Stimulated activated CD4-positive, alpha-beta T cell treated with anti-CD3 and anti-CD28 coated beads, TNF-alpha, amount 100 ng/mL, for 48 hours (primary cell): ENCODE measurements at regions not wholly inside any gene's neighbourhood (a gene's known extent, or its start where the extent isn't known, plus 50 kb on each side); places are given as distances from the start of the nearest gene placed in this dataset.

Experiments used
- DNase-seq, 3 donors: peaks; one replicate each; pipeline ENCODE4 v3.0.0-alpha.2; 2020; ENCODE audit warnings: low read depth in 3 of 3

GRCh38 chr22:26892166-26893041, 235.0 kb downstream of the MIAT start:
- DNase-seq, result no peak

- no peak for DNase-seq
These were observed 236.1 kb downstream of the MIAT start for GRCh38 chr22:26893173-26894110.

GRCh38 chr22:26894362-26894761, 237.0 kb downstream of the MIAT start:
- DNase-seq, result no peak

GRCh38 chr22:26894766-26895485, 237.5 kb downstream of the MIAT start:
- no peak for DNase-seq

GRCh38 chr22:26897384-26897783, 240.0 kb downstream of the MIAT start:
- DNase-seq, result no peak

- no peak for DNase-seq
These were observed 241.7 kb downstream of the MIAT start for GRCh38 chr22:26898946-26899605.

- DNase-seq, result no peak
These were observed 243.4 kb downstream of the MIAT start for GRCh38 chr22:26900787-26901186.

- no peak for DNase-seq
These were observed 243.9 kb downstream of the MIAT start for GRCh38 chr22:26901198-26901816.

- DNase-seq, result no peak
These were observed 245.1 kb downstream of the MIAT start for GRCh38 chr22:26902401-26903029.

GRCh38 chr22:26903030-26903856, 245.9 kb downstream of the MIAT start:
- DNase-seq, result peak in 1 of 3 donors; percentile 8

GRCh38 chr22:26904483-26904882, 247.1 kb downstream of the MIAT start:
- DNase-seq, result no peak

GRCh38 chr22:26905076-26905475, 247.7 kb downstream of the MIAT start:
- DNase-seq, result no peak

- no peak for DNase-seq
These were observed 248.3 kb downstream of the MIAT start for GRCh38 chr22:26905640-26906039.

GRCh38 chr22:26906464-26906863, 249.1 kb downstream of the MIAT start:
- DNase-seq, result no peak

GRCh38 chr22:26907366-26907765, 250.0 kb downstream of the MIAT start:
- no peak for DNase-seq

- DNase-seq, result no peak
These were observed 253.5 kb downstream of the MIAT start for GRCh38 chr22:26910845-26911244.

- DNase-seq, result no peak
These were observed 255.4 kb downstream of the MIAT start for GRCh38 chr22:26912655-26913345.

GRCh38 chr22:26914519-26915185, 257.3 kb downstream of the MIAT start:
- no peak for DNase-seq
